ENCODE measurements at regions not wholly inside any gene's neighbourhood (a gene's known extent, or its start where the extent isn't known, plus 50 kb on each side); places are given as distances from the start of the nearest gene placed in this dataset.

GRCh38 chrX:8971116-8971515 is 62.8 kb downstream of the FAM9B start:
- Histone ChIP-seq H3K4ac (ENCODE audit: low read depth in 1 of 2, low read length in 2 of 2) (no peak overlapping the region), H3K4me1 (ENCODE audit: control insufficient read depth, insufficient read depth, low read depth, low read length) (no peaks in the 10 kb centered on the region), H2BK15ac (ENCODE audit: low read depth, poor library complexity, severe bottlenecking) (no peak overlapping the region), H3K27ac (ENCODE audit: low read length, poor library complexity, severe bottlenecking) (no peak overlapping the region), H3K27me3 (ENCODE audit: control insufficient read depth in 1 of 2, insufficient read depth in 1 of 2, low read length in 2 of 2) (no peaks in the 10 kb centered on the region), H3K14ac (ENCODE audit: low read length in 2 of 2) (no peak overlapping the region), H2AK5ac (ENCODE audit: low read length, severe bottlenecking) (no peak overlapping the region), H4K91ac (ENCODE audit: low read length) (no peak overlapping the region), H2AFZ (ENCODE audit: low read depth, low read length) (no peak overlapping the region), H4K8ac (ENCODE audit: low read length) (no peak overlapping the region), H2BK5ac (ENCODE audit: low read depth, low read length, poor library complexity, severe bottlenecking) (no peak overlapping the region), H3K9ac (ENCODE audit: low read length) (no peak overlapping the region), H3K4me2 (ENCODE audit: low read length, poor library complexity, severe bottlenecking) (no peak overlapping the region), H3K79me1 (replicated peaks; ENCODE audit: low read length, poor library complexity, severe bottlenecking) (no peaks in the 10 kb centered on the region), H3K4me3 (ENCODE audit: insufficient read depth in 1 of 2, low read depth in 1 of 2, low read length in 2 of 2) (no peak overlapping the region), H2BK120ac (ENCODE audit: low read depth, low read length) (no peak overlapping the region), H2BK12ac (ENCODE audit: low read length in 2 of 2) (no peak overlapping the region), H3K23ac (ENCODE audit: low read length in 2 of 2) (no peak overlapping the region), H3K9me3 (ENCODE audit: control insufficient read depth, low read length) (no peaks in the 10 kb centered on the region), H3K18ac (ENCODE audit: low read depth in 1 of 2, low read length in 2 of 2) (no peak overlapping the region), H3K36me3 (ENCODE audit: control insufficient read depth in 1 of 2, insufficient read depth in 2 of 2, low read depth in 1 of 2, low read length in 2 of 2) (no peaks in the 10 kb centered on the region)
- DNase-seq, result peak; percentile 62
- WGBS, result no CpG with 5 or more reads among the region's 1 CpG

- H2AFZ ChIP-seq (ENCODE audit: low read depth, low read length), result no peak overlapping the region
- no peak overlapping the region for H3K18ac ChIP-seq (ENCODE audit: low read depth in 1 of 2, low read length in 2 of 2)
- H3K4me3 ChIP-seq (ENCODE audit: insufficient read depth in 1 of 2, low read depth in 1 of 2, low read length in 2 of 2), result no peak overlapping the region
- H2BK12ac ChIP-seq (ENCODE audit: low read length in 2 of 2), result no peak overlapping the region
- no peak overlapping the region for H3K14ac ChIP-seq (ENCODE audit: low read length in 2 of 2)
- no peak overlapping the region for H2BK5ac ChIP-seq (ENCODE audit: low read depth, low read length, poor library complexity, severe bottlenecking)
- H3K4me1 ChIP-seq (ENCODE audit: control insufficient read depth, insufficient read depth, low read depth, low read length), result no peaks in the 10 kb centered on the region
- no peak for DNase-seq
- no peak overlapping the region for H2BK15ac ChIP-seq (ENCODE audit: low read depth, poor library complexity, severe bottlenecking)
- no peak overlapping the region for H3K4ac ChIP-seq (ENCODE audit: low read depth in 1 of 2, low read length in 2 of 2)
- no peak overlapping the region for H4K8ac ChIP-seq (ENCODE audit: low read length)
- no peaks in the 10 kb centered on the region for H3K36me3 ChIP-seq (ENCODE audit: control insufficient read depth in 1 of 2, insufficient read depth in 2 of 2, low read depth in 1 of 2, low read length in 2 of 2)
- H3K9ac ChIP-seq (ENCODE audit: low read length), result no peak overlapping the region
- no peak overlapping the region for H3K4me2 ChIP-seq (ENCODE audit: low read length, poor library complexity, severe bottlenecking)
- no peaks in the 10 kb centered on the region for H3K27me3 ChIP-seq (ENCODE audit: control insufficient read depth in 1 of 2, insufficient read depth in 1 of 2, low read length in 2 of 2)
- H3K27ac ChIP-seq (ENCODE audit: low read length, poor library complexity, severe bottlenecking), result no peak overlapping the region
- no peak overlapping the region for H2AK5ac ChIP-seq (ENCODE audit: low read length, severe bottlenecking)
- H3K9me3 ChIP-seq (ENCODE audit: control insufficient read depth, low read length), result peaks cover 3% of the 10 kb centered on the region
- H4K91ac ChIP-seq (ENCODE audit: low read length), result no peak overlapping the region
- no peak overlapping the region for H2BK120ac ChIP-seq (ENCODE audit: low read depth, low read length)
- no peaks in the 10 kb centered on the region for H3K79me1 ChIP-seq (replicated peaks; ENCODE audit: low read length, poor library complexity, severe bottlenecking)
- no peak overlapping the region for H3K23ac ChIP-seq (ENCODE audit: low read length in 2 of 2)
These were observed 64.5 kb downstream of the FAM9B start for GRCh38 chrX:8969378-8969777.

- 92% methylated on average over 1 of the region's 3 CpGs for WGBS
- H3K27ac ChIP-seq (ENCODE audit: low read length, poor library complexity, severe bottlenecking), result no peak overlapping the region
- no peak overlapping the region for H2BK120ac ChIP-seq (ENCODE audit: low read depth, low read length)
- no peak overlapping the region for H2BK12ac ChIP-seq (ENCODE audit: low read length in 2 of 2)
- peaks cover 10% of the 10 kb centered on the region for H3K9me3 ChIP-seq (ENCODE audit: control insufficient read depth, low read length)
- H2BK5ac ChIP-seq (ENCODE audit: low read depth, low read length, poor library complexity, severe bottlenecking), result no peak overlapping the region
- no peak overlapping the region for H3K9ac ChIP-seq (ENCODE audit: low read length)
- H4K8ac ChIP-seq (ENCODE audit: low read length), result no peak overlapping the region
- no peak overlapping the region for H3K23ac ChIP-seq (ENCODE audit: low read length in 2 of 2)
- no peaks in the 10 kb centered on the region for H3K4me1 ChIP-seq (ENCODE audit: control insufficient read depth, insufficient read depth, low read depth, low read length)
- H3K4ac ChIP-seq (ENCODE audit: low read depth in 1 of 2, low read length in 2 of 2), result no peak overlapping the region
- no peak overlapping the region for H3K14ac ChIP-seq (ENCODE audit: low read length in 2 of 2)
- no peak overlapping the region for H3K4me2 ChIP-seq (ENCODE audit: low read length, poor library complexity, severe bottlenecking)
- no peaks in the 10 kb centered on the region for H3K36me3 ChIP-seq (ENCODE audit: control insufficient read depth in 1 of 2, insufficient read depth in 2 of 2, low read depth in 1 of 2, low read length in 2 of 2)
- no peak overlapping the region for H2BK15ac ChIP-seq (ENCODE audit: low read depth, poor library complexity, severe bottlenecking)
- H3K27me3 ChIP-seq (ENCODE audit: control insufficient read depth in 1 of 2, insufficient read depth in 1 of 2, low read length in 2 of 2), result no peaks in the 10 kb centered on the region
- no peak overlapping the region for H2AFZ ChIP-seq (ENCODE audit: low read depth, low read length)
- no peak overlapping the region for H4K91ac ChIP-seq (ENCODE audit: low read length)
- H3K4me3 ChIP-seq (ENCODE audit: insufficient read depth in 1 of 2, low read depth in 1 of 2, low read length in 2 of 2), result no peak overlapping the region
- no peak overlapping the region for H3K18ac ChIP-seq (ENCODE audit: low read depth in 1 of 2, low read length in 2 of 2)
- H2AK5ac ChIP-seq (ENCODE audit: low read length, severe bottlenecking), result no peak overlapping the region
- DNase-seq, result no peak
- no peaks in the 10 kb centered on the region for H3K79me1 ChIP-seq (replicated peaks; ENCODE audit: low read length, poor library complexity, severe bottlenecking)
These were observed 66.5 kb downstream of the FAM9B start for GRCh38 chrX:8967461-8967860.

GRCh38 chrX:8960957-8961468 is 72.9 kb downstream of the FAM9B start:
- no peak overlapping the region for H3K4ac ChIP-seq (ENCODE audit: low read depth in 1 of 2, low read length in 2 of 2)
- H2BK12ac ChIP-seq (ENCODE audit: low read length in 2 of 2), result no peak overlapping the region
- no peak overlapping the region for H4K8ac ChIP-seq (ENCODE audit: low read length)
- no peak overlapping the region for H3K4me2 ChIP-seq (ENCODE audit: low read length, poor library complexity, severe bottlenecking)
- H3K23ac ChIP-seq (ENCODE audit: low read length in 2 of 2), result no peak overlapping the region
- H3K4me1 ChIP-seq (ENCODE audit: control insufficient read depth, insufficient read depth, low read depth, low read length), result no peaks in the 10 kb centered on the region
- H2AFZ ChIP-seq (ENCODE audit: low read depth, low read length), result no peak overlapping the region
- H3K4me3 ChIP-seq (ENCODE audit: insufficient read depth in 1 of 2, low read depth in 1 of 2, low read length in 2 of 2), result no peak overlapping the region
- peaks cover 0 to 13% of the 10 kb centered on the region in 2 experiments for H3K27me3 ChIP-seq (ENCODE audit: control insufficient read depth in 1 of 2, insufficient read depth in 1 of 2, low read length in 2 of 2)
- no peak overlapping the region for H2BK5ac ChIP-seq (ENCODE audit: low read depth, low read length, poor library complexity, severe bottlenecking)
- H2BK120ac ChIP-seq (ENCODE audit: low read depth, low read length), result no peak overlapping the region
- no peak overlapping the region for H4K91ac ChIP-seq (ENCODE audit: low read length)
- no peak overlapping the region for H2AK5ac ChIP-seq (ENCODE audit: low read length, severe bottlenecking)
- WGBS, result 100% methylated on average over 1 of the region's 3 CpGs
- H3K36me3 ChIP-seq (ENCODE audit: control insufficient read depth in 1 of 2, insufficient read depth in 2 of 2, low read depth in 1 of 2, low read length in 2 of 2), result no peaks in the 10 kb centered on the region
- H3K79me1 ChIP-seq (replicated peaks; ENCODE audit: low read length, poor library complexity, severe bottlenecking), result no peaks in the 10 kb centered on the region
- no peak overlapping the region for H3K9ac ChIP-seq (ENCODE audit: low read length)
- H3K27ac ChIP-seq (ENCODE audit: low read length, poor library complexity, severe bottlenecking), result no peak overlapping the region
- peaks cover 13% of the 10 kb centered on the region for H3K9me3 ChIP-seq (ENCODE audit: control insufficient read depth, low read length)
- no peak overlapping the region for H2BK15ac ChIP-seq (ENCODE audit: low read depth, poor library complexity, severe bottlenecking)
- no peak overlapping the region for H3K14ac ChIP-seq (ENCODE audit: low read length in 2 of 2)
- H3K18ac ChIP-seq (ENCODE audit: low read depth in 1 of 2, low read length in 2 of 2), result no peak overlapping the region
- no peak for DNase-seq
